Tibial artery (tissue), 4 donors: ENCODE measurements at regions not wholly inside any gene's neighbourhood (a gene's known extent, or its start where the extent isn't known, plus 50 kb on each side); places are given as distances from the start of the nearest gene placed in this dataset.

ENCODE experiments used
- DNase-seq, 2 donors: peaks; one replicate each; pipeline ENCODE4 v3.0.0-alpha.2; 2019
- H3K27ac ChIP-seq, 2 donors: fragments of 200-600 bp; sonication (generic) in 1 of 2; 1 replicate in 1 of 2; 2 replicates in 1 of 2; pipeline ENCODE4 v1.5.1; 2018 to 2019; ENCODE audit warnings: mild to moderate bottlenecking in 1 of 2
- H3K27me3 ChIP-seq, 2 donors: fragments of 200-600 bp; sonication (generic) in 1 of 2; one replicate each; pipeline versions ENCODE4 v1.5.1 to v1.6.0; 2016 to 2019
- H3K36me3 ChIP-seq, 3 donors: fragments of 200-600 bp; sonication (generic) in 2 of 3; one replicate each; pipeline ENCODE4 v1.5.1; 2016 to 2019; ENCODE audit warnings: mild to moderate bottlenecking in 2 of 3
- H3K4me1 ChIP-seq, 4 donors: fragments of 200-600 bp; sonication (generic) in 2 of 4; 1 replicate in 3 of 4; 2 replicates in 1 of 4; pipeline ENCODE4 v1.5.1; 2016 to 2019
- H3K4me3 ChIP-seq, 2 donors: fragments of 200-600 bp; sonication (generic) in 1 of 2; 1 replicate in 1 of 2; 2 replicates in 1 of 2; pipeline ENCODE4 v1.5.1; 2018 to 2019; ENCODE audit warnings: mild to moderate bottlenecking in 2 of 2
- H3K9me3 ChIP-seq, 3 donors: fragments of 200-600 bp; sonication (generic) in 1 of 3; one replicate each; pipeline ENCODE4 v1.5.1; 2016 to 2019
- CTCF ChIP-seq, 2 experiments: fragments of 200-600 bp in 1 of 2; fragments of 450-650 bp in 1 of 2; IDR thresholded peaks; one replicate each; pipeline ENCODE4 v1.5.1; 2017 to 2019; ENCODE audit warnings: antibody characterized with exemption in 2 of 2, mild to moderate bottlenecking in 1 of 2, moderate library complexity in 1 of 2
- intact Hi-C: fragments of 100-400 bp; cut with DNase I; formaldehyde crosslinking; loops from one replicate; pipeline ENCODE4 v1.15.0; 2023; ENCODE audit warnings: low total_unique reads

GRCh38 chr1:218620956-218621355 is 275.8 kb downstream of the TGFB2 start:
- DNase-seq: no peak
- Histone ChIP-seq H3K4me3 (no peak overlapping the region), H3K4me1 (peaks cover 0 to 17% (median 6%) of the 10 kb centered on the region in 4 donors), H3K27ac (peak overlapping the region; percentile 65 to 66), H3K9me3 (no peaks in the 10 kb centered on the region), H3K27me3 (no peaks in the 10 kb centered on the region), H3K36me3 (no peaks in the 10 kb centered on the region)
- intact Hi-C loops: loop anchor here (5.0 kb wide), 1 partner anchor 41 kb away; no protein-coding TSS in a partner anchor
- no peak for TF ChIP-seq CTCF (IDR thresholded peaks at IDR 0.05)

GRCh38 chr1:218624052-218624451 is 278.9 kb downstream of the TGFB2 start:
- TF ChIP-seq CTCF (IDR thresholded peaks at IDR 0.05): no peak
- intact Hi-C loops: loop anchor here (5.0 kb wide), 1 partner anchor 38 kb away; no protein-coding TSS in a partner anchor

GRCh38 chr1:218625393-218625792 is 280.3 kb downstream of the TGFB2 start:
- no peak for DNase-seq
- Histone ChIP-seq H3K4me1 (peaks cover 0 to 13% (median 6%) of the 10 kb centered on the region in 4 donors), H3K27ac (no peak overlapping the region), H3K4me3 (no peak overlapping the region), H3K9me3 (peaks cover 0 to 5% (median 0%) of the 10 kb centered on the region in 3 donors), H3K27me3 (no peaks in the 10 kb centered on the region), H3K36me3 (no peaks in the 10 kb centered on the region)
- intact Hi-C loops: no loop called here
- no peak for TF ChIP-seq CTCF (IDR thresholded peaks at IDR 0.05)

More at GRCh38 chr1:218624052-218624451, 278.9 kb downstream of the TGFB2 start:
- no peak for DNase-seq
- no peaks in the 10 kb centered on the region for H3K36me3 ChIP-seq
- no peak overlapping the region for H3K4me3 ChIP-seq
- H3K27me3 ChIP-seq: no peaks in the 10 kb centered on the region
- H3K4me1 ChIP-seq: peaks cover 0 to 17% (median 6%) of the 10 kb centered on the region in 4 donors
- peaks cover 0 to under 1% (median 0%) of the 10 kb centered on the region in 3 donors for H3K9me3 ChIP-seq
- no peak overlapping the region for H3K27ac ChIP-seq

- intact Hi-C loops: no loop called here
- no peak for TF ChIP-seq CTCF (IDR thresholded peaks at IDR 0.05)
- Histone ChIP-seq H3K27me3 (no peaks in the 10 kb centered on the region), H3K9me3 (peaks cover 0 to 12% (median 0%) of the 10 kb centered on the region in 3 donors), H3K36me3 (no peaks in the 10 kb centered on the region), H3K4me1 (no peaks in the 10 kb centered on the region), H3K27ac (no peak overlapping the region), H3K4me3 (no peak overlapping the region)
- no peak for DNase-seq
Observed at GRCh38 chr1:218633238-218633988, 288.3 kb downstream of the TGFB2 start.

- no peak for TF ChIP-seq CTCF (IDR thresholded peaks at IDR 0.05)
- no peak for DNase-seq
- Histone ChIP-seq H3K9me3 (peaks cover 0 to 10% (median 0%) of the 10 kb centered on the region in 3 donors), H3K4me3 (no peak overlapping the region), H3K4me1 (no peaks in the 10 kb centered on the region), H3K27ac (no peak overlapping the region), H3K27me3 (no peaks in the 10 kb centered on the region), H3K36me3 (no peaks in the 10 kb centered on the region)
- intact Hi-C loops: no loop called here
Observed at GRCh38 chr1:218634212-218634611, 289.1 kb downstream of the TGFB2 start.
